ENCODE measurements at regions not wholly inside any gene's neighbourhood (a gene's known extent, or its start where the extent isn't known, plus 50 kb on each side); places are given as distances from the start of the nearest gene placed in this dataset.

DNA sequence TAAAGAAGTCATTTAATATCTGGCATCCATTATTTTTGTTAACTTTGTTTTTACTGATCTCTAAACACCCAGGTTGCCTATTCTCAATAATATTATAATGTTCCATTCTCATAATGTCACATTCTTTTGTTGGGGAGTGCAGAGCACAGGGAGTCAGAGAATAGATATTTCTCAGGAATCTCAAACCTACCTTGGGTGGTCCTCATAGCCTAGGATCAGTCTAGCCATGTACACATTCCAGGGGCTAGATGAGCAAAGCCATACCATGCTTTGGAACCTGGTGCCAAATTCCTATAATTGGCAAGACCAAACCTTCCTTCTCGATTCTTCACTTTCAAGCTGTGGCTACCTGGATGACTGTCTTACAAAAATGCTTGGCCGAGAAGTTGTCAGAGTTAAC lies 1124.7 kb upstream of the WWC1 start:
- no peak for DNase-seq (ENCODE audit: low read depth)

DNA sequence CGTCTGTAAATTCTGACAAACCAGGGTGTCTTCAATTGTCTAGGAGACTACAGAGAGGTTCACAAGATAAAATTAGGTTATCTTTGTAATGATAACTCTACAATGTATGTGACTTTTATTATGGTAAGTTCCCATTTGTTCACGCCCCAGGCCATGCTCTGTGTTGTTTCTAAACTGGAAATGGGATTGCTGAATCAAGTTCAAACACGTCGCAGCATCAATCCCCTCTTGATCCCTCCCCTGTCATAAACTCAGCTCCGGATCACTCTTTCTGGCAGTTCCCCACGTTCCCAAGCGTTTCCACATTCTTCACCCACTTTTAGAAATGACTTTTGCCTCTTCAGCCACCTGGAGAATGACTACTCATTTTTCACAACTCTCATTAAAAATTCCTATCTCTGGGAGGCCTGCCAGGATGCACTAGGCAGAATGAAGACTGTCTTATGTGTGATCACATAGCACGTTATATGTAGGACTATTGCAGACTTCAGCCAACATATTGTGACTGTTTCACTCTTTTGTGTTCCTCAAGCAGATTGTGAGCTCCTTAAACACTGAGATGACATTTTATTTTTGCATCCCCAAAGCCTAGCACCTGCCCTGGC lies 1124.2 kb upstream of the WWC1 start:
- DNase-seq (ENCODE audit: low read depth): no peak

DNA sequence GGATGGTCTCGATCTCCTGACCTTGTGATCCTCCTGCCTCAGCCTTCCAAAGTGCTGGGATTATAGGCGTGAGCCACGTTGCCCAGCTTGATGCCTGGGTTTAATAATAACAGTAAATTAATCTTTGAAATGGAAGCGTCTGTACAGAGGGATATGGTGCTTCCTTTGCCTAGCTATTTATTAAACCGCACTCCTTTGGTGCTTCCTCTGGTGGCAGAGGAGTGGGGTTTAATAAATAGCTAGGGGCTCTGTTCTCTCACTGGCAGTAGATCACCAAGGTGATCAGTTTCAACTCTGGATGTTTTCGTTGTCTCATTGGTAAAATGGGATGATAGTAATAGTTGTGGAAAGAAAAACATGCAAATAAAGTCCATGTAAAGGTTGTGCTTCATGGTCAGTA lies 1122.5 kb upstream of the WWC1 start:
- no peak for DNase-seq (ENCODE audit: low read depth)

DNA sequence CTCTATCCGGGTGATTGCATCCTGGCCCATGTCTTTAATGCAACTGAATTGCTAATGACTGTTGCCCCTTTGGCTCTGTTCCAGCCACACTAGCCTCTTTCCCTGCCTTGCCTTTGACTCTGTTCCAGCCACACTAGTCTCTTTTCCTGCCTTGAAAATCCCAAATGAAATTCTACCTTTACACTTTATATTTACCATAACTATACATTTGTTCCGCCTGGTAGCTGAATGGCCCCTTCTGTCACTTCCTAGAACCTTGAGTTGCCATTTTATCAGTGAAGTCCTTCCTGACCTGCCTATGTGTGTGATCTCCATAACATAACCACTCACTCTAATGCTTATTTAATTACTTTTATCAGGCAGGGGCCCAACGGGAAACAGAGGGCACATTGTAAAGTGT lies 1120.4 kb upstream of the WWC1 start:
- DNase-seq (ENCODE audit: low read depth): no peak

DNA sequence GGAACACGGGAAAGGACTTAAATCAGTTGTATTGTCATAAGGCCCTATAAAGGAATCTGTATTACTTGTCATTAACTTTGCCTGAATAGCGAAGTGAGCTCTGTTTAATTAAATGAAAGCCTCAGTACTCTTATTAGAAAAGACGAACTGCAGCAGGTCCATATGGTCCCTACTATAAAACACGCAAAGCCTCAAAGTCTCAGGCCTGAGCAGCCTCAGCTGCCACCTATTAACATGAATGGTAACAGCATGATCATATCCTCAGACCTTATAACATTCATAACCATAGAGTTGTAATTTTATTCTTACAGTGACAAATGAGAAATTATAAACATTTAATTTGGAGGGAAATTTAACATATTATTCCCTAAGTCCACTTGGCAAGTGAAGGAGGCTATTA lies 1113.7 kb upstream of the WWC1 start:
- DNase-seq (ENCODE audit: low read depth): no peak

DNA sequence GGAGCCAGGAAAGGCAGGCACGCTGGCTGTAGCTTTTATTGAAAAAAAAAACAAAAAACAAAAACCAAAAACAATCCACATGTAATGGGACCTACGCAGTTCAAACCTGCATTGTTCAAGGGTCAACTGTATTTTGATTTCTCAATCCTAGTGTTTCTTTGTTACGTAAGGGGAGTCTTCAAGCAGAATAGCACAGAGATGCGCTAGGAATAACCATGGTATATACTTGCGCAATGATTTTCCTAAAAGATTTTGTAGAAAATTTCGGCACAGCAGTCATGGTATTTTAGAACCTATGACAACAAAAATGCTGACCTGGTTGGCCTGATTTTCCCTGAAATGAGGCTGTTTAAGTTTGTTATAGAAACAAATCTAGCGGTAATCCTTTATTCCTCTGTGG lies 1110.5 kb upstream of the WWC1 start:
- no peak for DNase-seq (ENCODE audit: low read depth)

DNA sequence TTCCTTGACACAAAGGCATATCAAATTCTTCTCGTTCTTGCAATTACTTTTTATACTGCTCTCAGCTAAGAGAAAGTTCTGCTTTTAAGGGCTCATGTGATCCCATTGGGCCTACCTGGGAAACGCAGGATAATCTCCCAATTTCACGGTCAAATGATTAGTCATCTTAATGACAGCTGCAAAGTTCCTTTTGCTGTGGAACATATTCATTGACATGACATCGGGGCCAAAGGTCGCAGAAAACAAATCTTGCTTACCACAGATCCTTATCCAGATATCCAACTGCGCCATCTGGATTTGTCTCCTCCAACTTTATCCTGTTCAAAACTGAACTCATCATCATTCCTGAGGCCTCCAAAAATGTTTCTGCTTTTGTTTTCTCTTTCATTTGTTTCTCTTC lies 1085.6 kb upstream of the WWC1 start:
- DNase-seq (ENCODE audit: low read depth): peak; percentile 51

DNA sequence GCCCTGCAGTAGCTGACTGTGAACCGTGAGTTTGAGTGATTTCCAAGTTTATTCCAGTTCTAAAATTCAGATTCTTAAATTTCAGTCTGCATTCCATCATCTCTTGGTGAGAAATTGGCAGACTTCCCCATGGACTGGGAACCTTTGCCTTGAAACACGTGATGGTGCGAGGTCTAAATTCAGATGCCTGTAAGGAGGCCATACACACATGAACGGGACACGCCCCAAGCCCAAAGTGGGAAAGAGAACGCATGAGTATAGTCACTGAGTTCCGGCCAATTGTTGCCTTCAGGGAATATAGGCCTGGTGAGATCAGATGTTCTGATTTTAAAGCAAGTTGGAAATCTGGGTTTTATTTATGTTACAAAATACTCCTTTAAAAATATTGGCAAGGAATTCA lies 1084.4 kb upstream of the WWC1 start:
- DNase-seq (ENCODE audit: low read depth): peak; percentile 45

DNA sequence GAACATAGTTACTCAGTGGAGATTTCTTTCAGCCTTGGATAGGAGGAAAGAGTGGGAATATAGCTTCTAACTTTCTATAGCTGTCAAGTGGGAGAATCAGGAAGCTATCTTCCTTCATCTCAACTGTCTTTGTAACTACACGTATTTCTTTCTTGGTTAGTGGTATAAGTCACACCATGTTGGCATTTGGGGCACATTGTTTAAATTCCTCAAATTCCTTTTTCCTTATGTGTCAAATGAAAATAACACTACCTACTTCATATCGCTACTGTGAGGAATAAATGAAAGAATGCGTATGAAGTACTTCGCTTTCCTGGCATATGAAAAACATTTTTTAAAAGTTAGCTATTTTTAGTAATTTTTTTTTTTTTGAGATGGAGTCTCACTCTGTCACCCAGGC lies 1082.5 kb upstream of the WWC1 start:
- peak; percentile 59 for DNase-seq (ENCODE audit: low read depth)

DNA sequence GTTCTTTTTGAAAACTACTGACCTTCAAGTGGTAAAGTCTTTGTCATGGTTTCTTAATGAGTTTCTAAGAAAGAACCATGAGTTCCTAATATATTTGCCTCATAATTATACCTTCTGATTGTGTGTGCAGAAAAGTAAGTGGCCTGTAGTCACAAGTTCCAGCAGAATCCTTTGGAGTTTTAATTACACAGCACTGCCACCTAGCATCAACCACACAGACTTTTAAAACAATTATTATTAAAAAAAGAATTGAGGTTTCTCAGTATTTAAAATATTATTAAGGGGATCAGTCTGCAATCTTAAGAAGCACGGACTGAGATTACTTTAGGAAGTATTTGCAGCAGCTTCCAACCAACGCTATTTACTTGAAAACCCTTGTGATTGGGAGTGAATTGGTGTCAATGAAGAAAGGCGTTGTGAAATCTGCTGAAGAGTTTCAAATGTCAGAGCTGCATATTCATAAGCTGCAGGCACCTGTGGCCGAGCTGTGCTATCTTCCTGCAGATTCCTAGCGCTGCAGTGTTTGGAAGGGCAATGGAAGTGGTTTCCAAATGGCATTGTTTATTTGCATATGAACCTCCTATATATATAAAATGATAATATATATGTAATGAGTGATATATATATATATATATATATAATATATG lies 1074.2 kb upstream of the WWC1 start:
- no peak for DNase-seq (ENCODE audit: low read depth)

DNA sequence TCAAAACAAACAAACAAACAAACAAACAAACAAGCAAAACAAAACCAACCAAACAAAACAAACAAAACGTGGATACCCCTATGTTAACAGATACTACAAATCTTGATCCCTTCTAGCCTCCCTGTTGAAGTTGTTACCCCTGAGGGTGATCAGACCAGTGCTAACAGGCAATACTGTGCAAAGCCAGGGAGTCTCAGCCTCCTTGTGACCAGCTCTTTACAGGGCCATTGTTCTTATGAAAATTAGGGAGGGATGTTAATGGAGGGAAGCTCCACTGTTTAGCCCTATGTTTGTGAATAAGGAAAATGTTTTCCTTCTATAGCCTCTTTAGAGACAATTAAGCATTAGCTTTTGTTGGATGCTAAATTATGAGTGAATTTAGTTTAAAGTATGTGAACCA lies 1072.1 kb upstream of the WWC1 start:
- DNase-seq (ENCODE audit: low read depth): no peak

DNA sequence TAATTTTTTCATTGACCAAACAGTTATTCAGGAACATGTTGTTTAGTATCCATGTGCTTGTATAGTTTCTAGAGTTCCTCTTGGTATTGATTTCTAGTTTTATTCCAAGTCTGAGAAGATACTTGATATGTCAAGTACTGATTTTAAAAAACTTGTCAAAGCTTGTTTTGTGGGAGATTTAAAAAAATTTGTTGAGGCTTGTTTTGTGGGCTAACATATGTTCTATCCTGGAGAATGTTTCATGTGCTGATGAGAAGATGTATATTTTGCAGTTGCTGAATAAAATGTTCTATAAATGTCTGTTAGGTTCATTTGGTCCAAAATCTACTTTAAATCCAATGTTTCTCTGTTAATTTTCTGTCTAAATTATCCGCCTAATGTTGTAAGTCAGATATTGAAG lies 1065.1 kb upstream of the WWC1 start:
- DNase-seq (ENCODE audit: low read depth): no peak

DNA sequence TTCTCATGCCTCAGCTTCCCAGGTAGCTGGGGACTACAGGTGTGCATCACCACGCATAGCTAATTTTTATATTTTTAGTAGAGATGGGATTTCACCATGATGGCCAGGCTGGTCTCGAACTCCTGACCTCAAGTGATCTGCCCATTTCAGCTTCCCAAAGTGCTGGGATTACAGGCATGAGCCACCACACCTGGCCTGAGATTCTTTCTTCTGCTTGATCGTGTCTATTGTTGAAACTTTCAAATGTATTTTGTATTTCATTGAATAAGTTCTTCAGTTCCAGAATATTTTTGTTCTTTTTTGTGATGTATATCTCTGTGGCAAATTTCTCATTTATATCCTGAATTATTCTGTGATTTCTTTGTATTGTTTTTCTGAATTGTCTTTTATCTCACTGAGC lies 1063.3 kb upstream of the WWC1 start:
- no peak for DNase-seq (ENCODE audit: low read depth)

DNA sequence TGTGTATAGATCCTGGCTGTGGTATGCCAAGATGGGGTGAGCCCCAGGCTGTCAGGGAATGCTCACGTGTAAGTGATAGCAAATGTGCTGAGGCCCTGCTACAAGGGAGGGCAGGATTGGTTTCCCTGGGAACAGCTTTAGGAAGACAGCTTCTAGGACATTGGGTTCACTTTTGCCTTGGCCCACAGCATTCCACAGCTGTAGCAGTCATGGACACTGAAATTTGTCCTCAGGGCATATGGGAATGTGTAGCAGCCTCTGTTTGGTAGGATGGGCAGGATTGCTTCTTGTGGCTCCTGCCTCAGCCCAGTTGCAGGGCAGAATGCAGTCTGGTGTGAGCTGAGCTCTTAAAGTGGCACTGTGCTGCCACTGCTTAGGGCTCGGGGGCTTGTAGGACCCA lies 1061.7 kb upstream of the WWC1 start:
- DNase-seq (ENCODE audit: low read depth): no peak

DNA sequence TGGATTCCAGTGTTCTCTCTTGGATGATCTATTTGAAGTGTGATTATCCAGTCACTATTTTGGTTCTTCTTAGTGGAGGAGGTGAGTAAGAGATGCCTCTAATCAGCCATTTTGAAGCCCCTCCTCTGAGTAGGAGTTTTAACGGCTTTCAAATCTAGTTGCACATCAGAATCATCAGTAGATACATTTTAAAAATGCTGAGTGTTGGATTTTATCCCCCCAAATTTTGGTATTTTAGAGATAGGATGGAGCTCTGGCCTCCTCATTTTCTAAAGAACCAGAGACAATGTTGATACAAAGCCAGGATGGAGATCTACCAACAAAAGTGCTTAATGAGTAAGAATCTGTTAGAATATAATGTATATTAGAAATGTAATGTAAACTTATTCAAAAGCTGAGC lies 1061.0 kb upstream of the WWC1 start:
- no peak for DNase-seq (ENCODE audit: low read depth)

DNA sequence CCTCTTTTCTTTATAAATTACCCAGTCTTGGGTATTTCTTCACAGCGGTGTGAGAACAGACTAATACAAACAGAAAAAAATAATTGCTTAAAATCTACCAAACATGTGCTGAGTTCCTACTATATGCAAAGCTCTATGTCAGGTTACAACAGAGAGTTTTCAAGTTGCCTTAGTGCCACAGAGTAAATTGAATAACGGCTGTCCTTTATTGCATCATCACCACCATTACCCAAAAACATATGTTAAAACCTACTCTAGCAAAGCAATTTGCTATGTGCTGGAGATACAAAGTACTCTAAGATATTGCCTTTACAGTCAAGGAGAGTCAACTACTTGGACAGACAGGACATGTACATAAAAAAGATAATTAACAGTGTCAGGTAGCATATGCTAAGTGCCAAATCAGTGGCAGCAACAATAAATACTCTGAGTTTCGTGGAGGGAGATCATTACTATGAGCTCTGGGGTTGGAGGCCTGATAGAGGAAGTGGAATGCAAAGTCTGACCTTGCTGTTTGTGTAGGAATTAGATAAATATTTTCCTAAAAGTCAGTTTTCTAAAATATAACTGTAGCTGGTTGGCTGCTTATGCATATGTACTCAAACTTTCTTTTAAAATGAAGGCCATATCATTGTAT lies 1058.7 kb upstream of the WWC1 start:
- DNase-seq (ENCODE audit: low read depth): no peak

DNA sequence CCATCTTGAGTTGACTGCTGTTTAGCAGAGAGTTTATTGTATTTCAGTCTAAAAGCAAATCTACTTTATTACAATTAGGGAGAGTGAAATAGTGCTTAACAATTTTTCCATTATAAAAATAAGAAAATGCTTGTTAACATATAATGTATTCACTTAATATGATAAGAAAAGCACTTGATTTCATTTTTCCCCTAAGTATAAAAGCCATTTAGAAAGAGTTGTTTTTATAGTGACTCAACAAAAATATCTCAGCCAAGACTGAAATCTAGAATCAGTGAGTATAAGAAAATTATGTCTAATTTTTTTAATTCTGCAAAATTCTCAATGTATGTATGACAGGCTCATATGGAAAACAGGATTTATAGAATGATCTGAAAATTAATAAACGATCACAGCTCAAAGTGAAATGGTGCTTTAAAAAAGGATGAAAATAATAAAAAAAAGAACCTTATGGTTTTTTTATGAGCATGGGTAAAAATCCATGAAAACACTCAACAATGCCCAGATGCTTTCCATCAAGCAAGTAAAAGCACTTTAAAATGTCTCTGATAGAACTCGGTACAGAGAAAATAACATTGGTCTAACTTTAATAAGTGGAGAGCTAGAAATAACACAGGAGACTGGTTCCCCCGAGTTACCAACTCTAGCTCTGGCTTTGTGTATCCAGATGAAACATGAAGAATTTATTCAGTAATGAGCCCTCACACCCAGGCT lies 1057.8 kb upstream of the WWC1 start:
- no peak for DNase-seq (ENCODE audit: low read depth)

DNA sequence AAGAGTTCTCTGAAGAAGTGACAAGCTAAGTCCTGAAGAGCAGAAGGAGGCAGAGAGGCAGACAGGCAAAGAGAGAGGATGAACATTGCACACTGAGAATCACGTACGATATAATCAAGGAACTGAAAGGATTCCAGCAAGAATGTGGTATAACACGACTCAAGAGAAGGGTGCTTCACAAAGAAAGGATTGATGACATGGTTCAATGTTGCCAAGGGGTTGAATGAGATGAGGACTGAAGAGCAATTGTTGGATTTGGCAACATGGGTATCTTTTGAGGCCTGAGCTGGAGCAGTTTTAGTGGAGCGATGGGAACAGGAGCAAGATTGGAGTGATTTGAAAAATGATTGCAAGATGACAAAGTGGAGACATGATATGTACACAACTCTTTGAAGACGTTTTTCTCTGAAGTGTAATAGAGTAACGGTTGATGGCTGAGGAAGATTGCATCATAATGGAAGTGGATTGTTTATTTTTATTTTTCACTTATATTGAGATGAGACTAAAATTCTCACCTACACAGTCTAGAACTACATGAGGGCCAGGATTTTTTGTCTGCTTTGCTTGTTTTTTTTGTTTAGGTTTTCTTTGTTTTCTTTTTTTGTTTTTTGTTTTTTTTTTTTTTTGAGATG lies 1049.9 kb upstream of the WWC1 start:
- DNase-seq (ENCODE audit: low read depth): no peak

DNA sequence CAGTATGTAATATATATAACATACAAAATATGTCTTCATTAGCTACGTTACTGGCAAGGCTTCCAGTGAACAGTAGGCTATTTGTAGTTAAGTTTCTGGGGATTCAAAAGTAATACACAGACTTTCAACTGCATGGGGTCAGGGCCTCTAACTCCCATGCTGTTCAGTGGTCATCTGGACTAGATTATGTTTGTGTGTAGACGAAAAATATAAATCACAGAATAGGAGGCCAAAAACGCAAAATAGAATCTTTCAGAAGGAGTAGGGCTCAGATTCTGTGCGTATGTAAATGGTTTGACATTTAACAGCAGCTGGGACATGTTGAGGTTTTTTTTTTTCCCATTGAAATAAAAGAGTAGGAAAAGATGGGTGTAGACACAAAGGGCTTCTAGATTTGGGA lies 1048.7 kb upstream of the WWC1 start:
- no peak for DNase-seq (ENCODE audit: low read depth)

DNA sequence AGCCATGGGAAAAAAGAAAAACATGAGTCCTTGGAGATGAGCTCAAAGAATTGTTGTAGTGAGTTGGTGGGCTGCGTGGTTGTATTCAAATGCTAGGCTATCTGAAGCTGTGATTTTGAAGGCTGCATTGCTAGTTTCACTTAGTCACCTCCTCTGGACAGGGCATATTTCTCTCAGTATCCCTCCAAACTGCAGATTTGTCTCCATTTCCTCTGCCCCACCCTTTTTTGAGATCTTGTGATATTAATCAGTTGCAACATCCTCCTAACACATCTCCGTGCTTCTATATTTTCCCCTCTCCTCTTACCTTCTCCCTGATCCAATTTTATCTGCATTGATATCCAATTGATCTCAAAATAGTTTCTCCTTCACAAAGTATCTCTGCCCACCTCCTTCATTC lies 1048.0 kb upstream of the WWC1 start:
- no peak for DNase-seq (ENCODE audit: low read depth)

DNA sequence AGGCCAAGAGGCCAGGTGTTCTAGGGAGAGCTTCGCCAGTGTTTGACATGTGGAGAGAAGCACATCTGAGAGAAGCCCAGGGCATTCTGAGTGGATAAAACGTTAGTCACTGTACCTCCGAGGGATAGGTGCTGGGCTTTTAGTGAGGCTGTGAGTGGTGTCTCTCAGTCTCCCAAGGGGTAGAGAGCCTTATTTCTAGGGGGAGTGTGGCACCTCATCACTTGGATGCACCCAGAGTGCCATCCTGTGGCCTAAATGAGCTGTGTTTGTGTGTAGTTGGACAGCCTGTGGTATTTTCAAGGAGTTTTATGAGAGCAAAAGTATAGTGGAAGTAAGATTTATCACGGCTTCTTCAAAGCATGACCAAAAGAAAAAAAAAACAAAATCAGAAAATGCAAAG lies 1046.9 kb upstream of the WWC1 start:
- DNase-seq (ENCODE audit: low read depth): no peak

DNA sequence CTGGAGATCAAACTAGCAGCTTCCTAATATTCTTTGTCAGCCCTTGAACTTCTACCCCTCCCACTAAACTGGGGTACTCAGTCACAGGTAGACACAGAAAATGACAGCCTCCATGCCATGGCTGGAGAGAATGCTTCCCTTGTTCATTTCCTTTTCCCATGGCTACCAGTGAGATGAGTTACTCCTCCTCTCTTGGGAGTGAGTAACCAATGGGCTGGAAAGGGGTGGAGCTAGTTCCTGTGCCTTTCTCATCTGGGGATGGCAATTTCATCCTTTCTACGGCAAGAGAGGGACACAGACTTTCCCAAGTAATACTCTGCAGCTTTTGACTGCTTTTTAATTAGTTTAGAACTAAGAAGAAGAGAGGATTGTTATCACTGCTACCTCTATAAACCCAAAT lies 1045.6 kb upstream of the WWC1 start:
- DNase-seq (ENCODE audit: low read depth): peak; percentile 14

Measured in LHCN-M2 (cell line).